ENCODE measurements at regions not wholly inside any gene's neighbourhood (a gene's known extent, or its start where the extent isn't known, plus 50 kb on each side); places are given as distances from the start of the nearest gene placed in this dataset.

DNA sequence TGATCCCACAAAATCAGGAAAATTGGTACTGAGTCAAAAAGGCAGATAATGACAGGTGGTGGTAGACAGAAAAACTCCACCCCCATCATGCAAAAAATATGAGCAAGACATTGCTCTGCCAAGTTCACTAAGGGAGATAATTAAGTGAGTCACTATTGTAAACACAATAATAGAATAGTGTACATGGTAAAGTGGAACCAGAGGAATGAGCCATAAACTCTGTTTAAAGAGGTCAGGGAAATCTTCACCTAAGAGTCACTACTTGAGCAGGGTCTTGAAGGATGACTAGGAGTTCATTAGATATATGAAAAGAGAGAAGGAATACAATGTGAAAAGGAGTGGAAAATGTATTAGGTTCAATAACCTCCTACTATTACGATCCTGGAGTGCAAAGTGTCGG lies 213.4 kb upstream of the PEX5L start:
- ATAC-seq = no peak

DNA sequence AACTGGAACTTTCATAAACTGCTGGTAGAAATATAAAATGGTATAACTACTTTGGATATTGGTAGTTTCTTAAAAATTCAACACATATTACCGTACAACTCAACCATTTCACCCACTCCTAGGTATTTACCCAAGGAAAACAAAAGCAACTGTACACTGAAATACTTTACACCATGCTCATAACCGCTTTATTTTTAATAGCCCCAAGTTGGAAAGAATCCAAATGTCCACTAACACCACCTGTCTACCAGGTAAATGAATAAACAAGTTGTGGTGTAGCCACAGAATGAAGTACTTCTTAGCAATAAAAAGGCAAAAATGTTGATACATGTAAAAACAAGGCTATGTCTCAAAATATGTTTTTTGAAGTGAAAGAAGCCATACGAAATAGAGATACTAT lies 215.9 kb upstream of the PEX5L start:
- Histone ChIP-seq H3K27me3 (no peaks in the 10 kb centered on the region), H3K4me1 (no peaks in the 10 kb centered on the region), H3K27ac (no peak overlapping the region), H3K9me3 (no peaks in the 10 kb centered on the region), H3K36me3 (no peaks in the 10 kb centered on the region), H3K4me3 (no peak overlapping the region)
- ATAC-seq (no peak), DNase-seq (no peak)
- in situ Hi-C loops (cut with MboI; ENCODE audit: low sequenced_read_pairs in 4 of 4) (no loop called here), intact Hi-C loops (cut with DNase I; ENCODE audit: low total_unique reads) (no loop called here)
- TF ChIP-seq, protein P1, sequence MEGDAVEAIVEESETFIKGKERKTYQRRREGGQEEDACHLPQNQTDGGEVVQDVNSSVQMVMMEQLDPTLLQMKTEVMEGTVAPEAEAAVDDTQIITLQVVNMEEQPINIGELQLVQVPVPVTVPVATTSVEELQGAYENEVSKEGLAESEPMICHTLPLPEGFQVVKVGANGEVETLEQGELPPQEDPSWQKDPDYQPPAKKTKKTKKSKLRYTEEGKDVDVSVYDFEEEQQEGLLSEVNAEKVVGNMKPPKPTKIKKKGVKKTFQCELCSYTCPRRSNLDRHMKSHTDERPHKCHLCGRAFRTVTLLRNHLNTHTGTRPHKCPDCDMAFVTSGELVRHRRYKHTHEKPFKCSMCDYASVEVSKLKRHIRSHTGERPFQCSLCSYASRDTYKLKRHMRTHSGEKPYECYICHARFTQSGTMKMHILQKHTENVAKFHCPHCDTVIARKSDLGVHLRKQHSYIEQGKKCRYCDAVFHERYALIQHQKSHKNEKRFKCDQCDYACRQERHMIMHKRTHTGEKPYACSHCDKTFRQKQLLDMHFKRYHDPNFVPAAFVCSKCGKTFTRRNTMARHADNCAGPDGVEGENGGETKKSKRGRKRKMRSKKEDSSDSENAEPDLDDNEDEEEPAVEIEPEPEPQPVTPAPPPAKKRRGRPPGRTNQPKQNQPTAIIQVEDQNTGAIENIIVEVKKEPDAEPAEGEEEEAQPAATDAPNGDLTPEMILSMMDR (IDR thresholded peaks at IDR 0.05 in 4 of 5, conservative IDR thresholded peaks at IDR 0.05 in 1 of 5) = no peak
- no peak for TF ChIP-seq POLR2A (IDR thresholded peaks at IDR 0.05)

More for the DNA sequence above, 213.4 kb upstream of the PEX5L start:
- no peak for TF ChIP-seq POLR2A (IDR thresholded peaks at IDR 0.05)
- TF ChIP-seq, protein P1 (IDR thresholded peaks at IDR 0.05 in 4 of 5, conservative IDR thresholded peaks at IDR 0.05 in 1 of 5) = no peak
- Histone ChIP-seq H3K27me3 (no peaks in the 10 kb centered on the region), H3K36me3 (no peaks in the 10 kb centered on the region), H3K4me3 (no peak overlapping the region), H3K27ac (no peak overlapping the region), H3K4me1 (no peaks in the 10 kb centered on the region), H3K9me3 (no peaks in the 10 kb centered on the region)
- intact Hi-C loops (cut with DNase I; ENCODE audit: low total_unique reads) = no loop called here
- no peak for DNase-seq
- in situ Hi-C loops (cut with MboI; ENCODE audit: low sequenced_read_pairs in 4 of 4) = no loop called here

DNA sequence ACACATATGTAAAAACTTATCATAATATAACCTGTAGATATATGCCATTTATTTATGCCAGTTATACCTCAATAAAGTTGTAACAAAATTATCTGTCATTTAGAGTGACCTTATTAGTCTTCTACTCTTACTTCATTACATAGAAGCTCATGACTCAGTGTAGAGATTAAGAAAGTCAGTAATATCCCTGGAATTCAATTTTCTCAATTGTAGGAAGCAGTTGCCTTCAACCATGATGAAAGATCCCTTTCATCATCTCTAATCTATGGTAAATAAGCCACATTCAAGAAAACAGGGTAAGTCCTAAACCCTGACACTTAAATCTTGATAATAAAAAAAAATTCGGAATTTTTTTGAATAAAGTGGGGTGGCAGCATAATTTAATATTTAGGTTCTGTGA lies 216.5 kb upstream of the PEX5L start:
- in situ Hi-C loops (cut with MboI; ENCODE audit: low sequenced_read_pairs in 4 of 4) = no loop called here

DNA sequence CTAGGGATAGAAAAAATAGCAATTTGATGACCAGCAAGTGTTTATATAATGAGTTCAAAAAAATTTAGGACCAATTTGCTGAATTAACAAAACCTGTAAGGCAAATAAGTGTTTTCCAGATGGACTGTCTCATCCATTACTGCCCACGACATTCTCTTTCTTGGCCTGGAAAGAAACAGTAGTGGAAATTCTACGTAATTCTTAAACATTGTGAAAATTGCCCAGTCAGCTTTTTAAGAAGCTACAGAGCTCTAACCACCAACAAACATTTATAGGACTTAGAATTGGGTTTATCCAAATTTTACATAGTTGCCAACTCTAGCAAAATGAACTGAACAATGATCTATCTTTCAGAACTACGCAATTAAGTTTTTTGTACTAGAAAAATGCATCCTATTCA lies 227.7 kb upstream of the PEX5L start:
- intact Hi-C loops (cut with DNase I; ENCODE audit: low total_unique reads) (no loop called here), in situ Hi-C loops (cut with MboI; ENCODE audit: low sequenced_read_pairs in 4 of 4) (no loop called here)

More for the DNA sequence above, 216.5 kb upstream of the PEX5L start:
- no peak for DNase-seq
- ATAC-seq = no peak
- no peak for TF ChIP-seq POLR2A (IDR thresholded peaks at IDR 0.05)
- TF ChIP-seq, protein P1 (IDR thresholded peaks at IDR 0.05 in 4 of 5, conservative IDR thresholded peaks at IDR 0.05 in 1 of 5) = no peak
- no peaks in the 10 kb centered on the region for H3K4me1 ChIP-seq
- no peaks in the 10 kb centered on the region for H3K36me3 ChIP-seq
- H3K9me3 ChIP-seq = no peaks in the 10 kb centered on the region
- intact Hi-C loops (cut with DNase I; ENCODE audit: low total_unique reads) = no loop called here
- H3K27ac ChIP-seq = no peak overlapping the region
- H3K4me3 ChIP-seq = no peak overlapping the region
- no peaks in the 10 kb centered on the region for H3K27me3 ChIP-seq

DNA sequence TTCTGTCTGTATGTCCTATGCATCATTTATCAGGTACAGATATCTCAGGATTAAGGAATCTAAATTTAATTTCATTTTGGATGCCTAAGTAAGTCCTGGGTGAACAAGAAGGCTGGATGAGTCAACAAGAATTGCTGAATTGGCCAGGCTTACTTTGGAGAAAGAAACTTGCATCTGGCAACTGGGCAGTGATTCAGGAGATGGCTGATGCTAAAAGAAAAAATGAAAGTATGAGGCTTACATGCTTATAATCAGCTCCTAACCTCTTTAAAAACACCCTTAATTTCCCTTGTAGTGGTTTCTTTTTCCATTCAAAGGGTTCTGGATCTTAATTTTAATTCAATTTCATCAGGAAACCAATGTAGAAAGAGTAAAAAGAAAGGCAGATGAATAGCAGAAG lies 228.8 kb upstream of the PEX5L start:
- Histone ChIP-seq H3K27ac (no peak overlapping the region), H3K27me3 (no peaks in the 10 kb centered on the region), H3K36me3 (no peaks in the 10 kb centered on the region), H3K4me3 (no peak overlapping the region), H3K9me3 (no peaks in the 10 kb centered on the region), H3K4me1 (no peaks in the 10 kb centered on the region)
- ATAC-seq = no peak
- intact Hi-C loops (cut with DNase I; ENCODE audit: low total_unique reads) = no loop called here
- no peak for DNase-seq
- in situ Hi-C loops (cut with MboI; ENCODE audit: low sequenced_read_pairs in 4 of 4) = no loop called here
- TF ChIP-seq, protein P1 (IDR thresholded peaks at IDR 0.05 in 4 of 5, conservative IDR thresholded peaks at IDR 0.05 in 1 of 5) = no peak
- no peak for TF ChIP-seq POLR2A (IDR thresholded peaks at IDR 0.05)

More for the DNA sequence above, 227.7 kb upstream of the PEX5L start:
- TF ChIP-seq, protein P1 (IDR thresholded peaks at IDR 0.05 in 4 of 5, conservative IDR thresholded peaks at IDR 0.05 in 1 of 5) = no peak
- TF ChIP-seq POLR2A (IDR thresholded peaks at IDR 0.05) = no peak
- H3K9me3 ChIP-seq = no peaks in the 10 kb centered on the region
- H3K27me3 ChIP-seq = no peaks in the 10 kb centered on the region
- DNase-seq (no peak), ATAC-seq (no peak)
- H3K27ac ChIP-seq = no peak overlapping the region
- no peaks in the 10 kb centered on the region for H3K36me3 ChIP-seq
- no peaks in the 10 kb centered on the region for H3K4me1 ChIP-seq
- no peak overlapping the region for H3K4me3 ChIP-seq
